SK-N-SH (cell line): ENCODE measurements at regions not wholly inside any gene's neighbourhood (a gene's known extent, or its start where the extent isn't known, plus 50 kb on each side); places are given as distances from the start of the nearest gene placed in this dataset.

Experiments
- CHD2 ChIP-seq: fragments of 150-350 bp; IDR thresholded peaks from 2 replicates; pipeline ENCODE4 v1.6.1; 2018; ENCODE audit warnings: low read length; ENCODE audit not compliant: partially characterized antibody
- FOXM1 ChIP-seq: IDR thresholded peaks from 2 replicates; pipeline ENCODE4 v1.4.0; 2012; ENCODE audit warnings: low read depth, mild to moderate bottlenecking
- GATA2 ChIP-seq: sonication (generic); formaldehyde crosslinking; IDR thresholded peaks from 2 replicates; pipeline ENCODE4 v1.5.0; 2020; ENCODE audit warnings: mild to moderate bottlenecking, missing genetic modification reagents
- MEF2A ChIP-seq: IDR thresholded peaks from 2 replicates; pipeline ENCODE4 v1.4.0; 2012; ENCODE audit warnings: low read depth, borderline replicate concordance
- MXI1 ChIP-seq: IDR thresholded peaks from 2 replicates; pipeline ENCODE4 v1.6.1; 2012; ENCODE audit warnings: mild to moderate bottlenecking, low read depth, low read length, improper control_type of control experiment
- NFIC ChIP-seq: IDR thresholded peaks from 2 replicates; pipeline ENCODE4 v1.4.0; 2012; ENCODE audit warnings: borderline replicate concordance
- RFX5 ChIP-seq: IDR thresholded peaks from 2 replicates; pipeline ENCODE4 v1.6.1; 2012; ENCODE audit warnings: mild to moderate bottlenecking, improper control_type of control experiment, low read length
- RXRA ChIP-seq: IDR thresholded peaks from 2 replicates; pipeline ENCODE4 v1.4.0; 2012; ENCODE audit warnings: low read depth, mild to moderate bottlenecking, borderline replicate concordance
- SIN3A ChIP-seq: IDR thresholded peaks from 2 replicates; pipeline ENCODE4 v1.6.1; 2012; ENCODE audit warnings: low read depth, mild to moderate bottlenecking, low read length, moderate library complexity, borderline replicate concordance
- TAF1 ChIP-seq: IDR thresholded peaks from 2 replicates; pipeline ENCODE4 v1.6.1; 2012; ENCODE audit warnings: low read depth, mild to moderate bottlenecking, low read length, moderate library complexity, borderline replicate concordance
- TF ChIP-seq, protein P1 (sequence below): fragments of 200-600 bp; sonication (generic); IDR thresholded peaks from 2 replicates; pipeline ENCODE4 v1.6.1; 2017; ENCODE audit warnings: antibody characterized with exemption, mild to moderate bottlenecking, moderate library complexity
- TF ChIP-seq, protein P2 (sequence below): IDR thresholded peaks from 2 replicates; pipeline ENCODE4; 2012
- TF ChIP-seq, protein P3 (sequence below): IDR thresholded peaks from 2 replicates; pipeline ENCODE4 v1.6.1; 2012; ENCODE audit warnings: mild to moderate bottlenecking, low read depth, low read length, moderate library complexity
- TF ChIP-seq, protein P4 (sequence below): IDR thresholded peaks from 2 replicates; pipeline ENCODE4 v1.4.0; 2012; ENCODE audit warnings: low read depth

DNA sequence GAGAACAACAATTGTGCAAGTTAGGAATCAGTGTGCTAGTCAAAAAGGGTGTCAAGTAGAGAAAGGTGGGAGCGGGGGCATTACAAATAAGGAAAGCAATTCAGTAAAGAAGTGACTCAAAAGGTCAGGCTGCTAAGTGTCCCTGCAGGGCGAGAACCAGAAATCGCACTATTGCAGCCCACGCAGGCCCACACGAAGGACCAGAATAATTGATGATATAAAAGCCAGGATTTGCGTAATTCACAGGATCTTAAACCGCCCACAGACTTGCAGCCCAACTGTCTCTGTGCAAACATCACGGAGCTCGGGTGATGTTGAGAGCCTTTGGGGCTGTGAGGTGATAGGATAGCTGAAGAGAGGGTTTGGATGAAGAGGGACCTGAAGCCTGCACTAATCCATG, 349.0 kb downstream of the BRINP1 start:
- TF ChIP-seq, protein P1, sequence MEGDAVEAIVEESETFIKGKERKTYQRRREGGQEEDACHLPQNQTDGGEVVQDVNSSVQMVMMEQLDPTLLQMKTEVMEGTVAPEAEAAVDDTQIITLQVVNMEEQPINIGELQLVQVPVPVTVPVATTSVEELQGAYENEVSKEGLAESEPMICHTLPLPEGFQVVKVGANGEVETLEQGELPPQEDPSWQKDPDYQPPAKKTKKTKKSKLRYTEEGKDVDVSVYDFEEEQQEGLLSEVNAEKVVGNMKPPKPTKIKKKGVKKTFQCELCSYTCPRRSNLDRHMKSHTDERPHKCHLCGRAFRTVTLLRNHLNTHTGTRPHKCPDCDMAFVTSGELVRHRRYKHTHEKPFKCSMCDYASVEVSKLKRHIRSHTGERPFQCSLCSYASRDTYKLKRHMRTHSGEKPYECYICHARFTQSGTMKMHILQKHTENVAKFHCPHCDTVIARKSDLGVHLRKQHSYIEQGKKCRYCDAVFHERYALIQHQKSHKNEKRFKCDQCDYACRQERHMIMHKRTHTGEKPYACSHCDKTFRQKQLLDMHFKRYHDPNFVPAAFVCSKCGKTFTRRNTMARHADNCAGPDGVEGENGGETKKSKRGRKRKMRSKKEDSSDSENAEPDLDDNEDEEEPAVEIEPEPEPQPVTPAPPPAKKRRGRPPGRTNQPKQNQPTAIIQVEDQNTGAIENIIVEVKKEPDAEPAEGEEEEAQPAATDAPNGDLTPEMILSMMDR = no peak
- TF ChIP-seq, protein P2, sequence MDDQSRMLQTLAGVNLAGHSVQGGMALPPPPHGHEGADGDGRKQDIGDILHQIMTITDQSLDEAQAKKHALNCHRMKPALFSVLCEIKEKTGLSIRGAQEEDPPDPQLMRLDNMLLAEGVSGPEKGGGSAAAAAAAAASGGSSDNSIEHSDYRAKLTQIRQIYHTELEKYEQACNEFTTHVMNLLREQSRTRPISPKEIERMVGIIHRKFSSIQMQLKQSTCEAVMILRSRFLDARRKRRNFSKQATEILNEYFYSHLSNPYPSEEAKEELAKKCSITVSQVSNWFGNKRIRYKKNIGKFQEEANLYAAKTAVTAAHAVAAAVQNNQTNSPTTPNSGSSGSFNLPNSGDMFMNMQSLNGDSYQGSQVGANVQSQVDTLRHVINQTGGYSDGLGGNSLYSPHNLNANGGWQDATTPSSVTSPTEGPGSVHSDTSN = no peak
- TF ChIP-seq MXI1 = no peak
- TF ChIP-seq, protein P3, sequence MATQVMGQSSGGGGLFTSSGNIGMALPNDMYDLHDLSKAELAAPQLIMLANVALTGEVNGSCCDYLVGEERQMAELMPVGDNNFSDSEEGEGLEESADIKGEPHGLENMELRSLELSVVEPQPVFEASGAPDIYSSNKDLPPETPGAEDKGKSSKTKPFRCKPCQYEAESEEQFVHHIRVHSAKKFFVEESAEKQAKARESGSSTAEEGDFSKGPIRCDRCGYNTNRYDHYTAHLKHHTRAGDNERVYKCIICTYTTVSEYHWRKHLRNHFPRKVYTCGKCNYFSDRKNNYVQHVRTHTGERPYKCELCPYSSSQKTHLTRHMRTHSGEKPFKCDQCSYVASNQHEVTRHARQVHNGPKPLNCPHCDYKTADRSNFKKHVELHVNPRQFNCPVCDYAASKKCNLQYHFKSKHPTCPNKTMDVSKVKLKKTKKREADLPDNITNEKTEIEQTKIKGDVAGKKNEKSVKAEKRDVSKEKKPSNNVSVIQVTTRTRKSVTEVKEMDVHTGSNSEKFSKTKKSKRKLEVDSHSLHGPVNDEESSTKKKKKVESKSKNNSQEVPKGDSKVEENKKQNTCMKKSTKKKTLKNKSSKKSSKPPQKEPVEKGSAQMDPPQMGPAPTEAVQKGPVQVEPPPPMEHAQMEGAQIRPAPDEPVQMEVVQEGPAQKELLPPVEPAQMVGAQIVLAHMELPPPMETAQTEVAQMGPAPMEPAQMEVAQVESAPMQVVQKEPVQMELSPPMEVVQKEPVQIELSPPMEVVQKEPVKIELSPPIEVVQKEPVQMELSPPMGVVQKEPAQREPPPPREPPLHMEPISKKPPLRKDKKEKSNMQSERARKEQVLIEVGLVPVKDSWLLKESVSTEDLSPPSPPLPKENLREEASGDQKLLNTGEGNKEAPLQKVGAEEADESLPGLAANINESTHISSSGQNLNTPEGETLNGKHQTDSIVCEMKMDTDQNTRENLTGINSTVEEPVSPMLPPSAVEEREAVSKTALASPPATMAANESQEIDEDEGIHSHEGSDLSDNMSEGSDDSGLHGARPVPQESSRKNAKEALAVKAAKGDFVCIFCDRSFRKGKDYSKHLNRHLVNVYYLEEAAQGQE = no peak
- no peak for TF ChIP-seq GATA2
- TF ChIP-seq RFX5 = no peak
- TF ChIP-seq, protein P4, sequence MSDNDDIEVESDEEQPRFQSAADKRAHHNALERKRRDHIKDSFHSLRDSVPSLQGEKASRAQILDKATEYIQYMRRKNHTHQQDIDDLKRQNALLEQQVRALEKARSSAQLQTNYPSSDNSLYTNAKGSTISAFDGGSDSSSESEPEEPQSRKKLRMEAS = no peak
- TF ChIP-seq FOXM1 = no peak
- TF ChIP-seq NFIC = no peak
- TF ChIP-seq MEF2A = no peak
- no peak for TF ChIP-seq TAF1
- TF ChIP-seq RXRA = no peak
- no peak for TF ChIP-seq CHD2
- TF ChIP-seq SIN3A = no peak
